ENCODE measurements at regions not wholly inside any gene's neighbourhood (a gene's known extent, or its start where the extent isn't known, plus 50 kb on each side); places are given as distances from the start of the nearest gene placed in this dataset.

GRCh38 chr10:78995987-78996791, 72.6 kb upstream of the ZMIZ1 start:
- H3K4me2 ChIP-seq: no peak overlapping the region
- no peaks in the 10 kb centered on the region for H3K9me2 ChIP-seq
- no peaks in the 10 kb centered on the region for H3K9me3 ChIP-seq
- H3K27ac ChIP-seq (ENCODE audit: low read depth in 2 of 2, low read length in 1 of 2): peak overlapping the region in 1 of 2 experiments; percentile 26; a peak in 1 of 4 replicates
- H3K27me3 ChIP-seq (ENCODE audit: insufficient read depth): no peaks in the 10 kb centered on the region
- H3K4me1 ChIP-seq (ENCODE audit: control insufficient read depth in 1 of 2, insufficient read depth in 2 of 2, low read depth in 1 of 2, low read length in 1 of 2): peaks cover 0 to 28% of the 10 kb centered on the region in 2 experiments; a peak in 1 of 4 replicates
- peak; percentile 76 for DNase-seq
- no peaks in the 10 kb centered on the region for H3F3A ChIP-seq (replicated peaks; ENCODE audit: insufficient read depth)
- H4K20me1 ChIP-seq (ENCODE audit: insufficient read depth): no peaks in the 10 kb centered on the region
- no peak overlapping the region for H2AFZ ChIP-seq (ENCODE audit: low read depth)
- no peaks in the 10 kb centered on the region for H3K36me3 ChIP-seq (replicated peaks in 1 of 2; ENCODE audit: control insufficient read depth in 1 of 2, insufficient read depth in 2 of 2, low read length in 1 of 2)
- TF ChIP-seq MEF2A (IDR thresholded peaks at IDR 0.05; ENCODE audit: borderline replicate concordance, low read depth): no peak
- TF ChIP-seq, protein P1, sequence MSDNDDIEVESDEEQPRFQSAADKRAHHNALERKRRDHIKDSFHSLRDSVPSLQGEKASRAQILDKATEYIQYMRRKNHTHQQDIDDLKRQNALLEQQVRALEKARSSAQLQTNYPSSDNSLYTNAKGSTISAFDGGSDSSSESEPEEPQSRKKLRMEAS (IDR thresholded peaks at IDR 0.05; ENCODE audit: low read depth): no peak
- no peak for TF ChIP-seq SMC3 (IDR thresholded peaks at IDR 0.05; ENCODE audit: low read depth, low read length)
- no peak for TF ChIP-seq ELF1 (IDR thresholded peaks at IDR 0.05)
- no peak for TF ChIP-seq GATA2 (CRISPR knock-in tag; IDR thresholded peaks at IDR 0.05)
- no peak for TF ChIP-seq RFX5 (IDR thresholded peaks at IDR 0.05; ENCODE audit: low read length)
- TF ChIP-seq USF2 (IDR thresholded peaks at IDR 0.05; ENCODE audit: borderline replicate concordance, low read depth, low read length): no peak
- no peak overlapping the region for H3K4me3 ChIP-seq (ENCODE audit: low read depth in 2 of 2, low read length in 1 of 2)
- H3K9ac ChIP-seq: no peak overlapping the region
- WGBS (ENCODE audit: low lambda C conversion rate): 87% methylated on average over 12 of the region's 14 CpGs
- CTCF ChIA-PET: interaction anchor here (0.6 kb wide), 1 partner anchor 967 kb away, joined by 3 read pairs; the partner anchor contains the start of gene POLR3A
- H3K79me2 ChIP-seq (ENCODE audit: insufficient read depth): no peaks in the 10 kb centered on the region
- POLR2A ChIA-PET: no interaction called here

DNA sequence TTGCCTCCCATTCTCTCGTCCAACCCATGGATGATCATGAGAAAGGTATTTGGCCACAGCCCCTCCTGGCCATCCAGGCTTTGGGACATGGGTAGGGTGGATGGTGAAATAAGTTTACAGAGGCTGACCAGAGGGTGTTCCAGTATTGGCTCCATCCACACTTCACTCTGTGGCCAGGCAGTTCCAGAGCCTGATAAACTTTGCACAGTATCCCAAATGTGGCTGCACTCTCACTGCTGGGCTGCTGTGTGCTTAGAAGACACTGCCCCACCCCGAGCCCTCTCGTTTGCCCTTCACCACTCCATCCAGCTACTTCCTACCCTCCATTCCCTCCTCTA, 72.0 kb upstream of the ZMIZ1 start:
- TF ChIP-seq PBX3 (IDR thresholded peaks at IDR 0.05) (no peak), RFX5 (IDR thresholded peaks at IDR 0.05; ENCODE audit: low read length) (no peak), SMC3 (IDR thresholded peaks at IDR 0.05; ENCODE audit: low read depth, low read length) (no peak), JUND (IDR thresholded peaks at IDR 0.05) (no peak), EZH2phosphoT487 (IDR thresholded peaks at IDR 0.05; ENCODE audit: borderline replicate concordance, low read depth) (no peak), SIN3A (IDR thresholded peaks at IDR 0.05; ENCODE audit: borderline replicate concordance, low read depth, low read length) (no peak), CHD2 (IDR thresholded peaks at IDR 0.05; ENCODE audit: low read length, partially characterized antibody) (no peak), MEF2A (IDR thresholded peaks at IDR 0.05; ENCODE audit: borderline replicate concordance, low read depth) (no peak), ZBTB33 (IDR thresholded peaks at IDR 0.05; ENCODE audit: borderline replicate concordance, low read depth) (no peak), TAF1 (IDR thresholded peaks at IDR 0.05; ENCODE audit: borderline replicate concordance, low read depth, low read length) (no peak), FOXM1 (IDR thresholded peaks at IDR 0.05; ENCODE audit: low read depth) (no peak), USF1 (IDR thresholded peaks at IDR 0.05; ENCODE audit: borderline replicate concordance, low read depth) (no peak), REST (IDR thresholded peaks at IDR 0.05; ENCODE audit: low read depth, low read length) (no peak)
- TF ChIP-seq, protein P1 (IDR thresholded peaks at IDR 0.05; ENCODE audit: low read depth): no peak
- Histone ChIP-seq H3K9me3 (no peaks in the 10 kb centered on the region), H3K36me3 (replicated peaks in 1 of 2; ENCODE audit: control insufficient read depth in 1 of 2, insufficient read depth in 2 of 2, low read length in 1 of 2) (no peaks in the 10 kb centered on the region), H4K20me1 (ENCODE audit: insufficient read depth) (no peaks in the 10 kb centered on the region), H3K4me1 (ENCODE audit: control insufficient read depth in 1 of 2, insufficient read depth in 2 of 2, low read depth in 1 of 2, low read length in 1 of 2) (peaks cover 0 to 28% of the 10 kb centered on the region in 2 experiments; a peak in 1 of 4 replicates), H3K4me3 (ENCODE audit: low read depth in 2 of 2, low read length in 1 of 2) (no peak overlapping the region), H3K4me2 (no peak overlapping the region), H3K27me3 (ENCODE audit: insufficient read depth) (no peaks in the 10 kb centered on the region), H3F3A (replicated peaks; ENCODE audit: insufficient read depth) (no peaks in the 10 kb centered on the region), H2AFZ (ENCODE audit: low read depth) (no peak overlapping the region), H3K79me2 (ENCODE audit: insufficient read depth) (no peaks in the 10 kb centered on the region), H3K9ac (no peak overlapping the region), H3K27ac (ENCODE audit: low read depth in 2 of 2, low read length in 1 of 2) (no peak overlapping the region), H3K9me2 (no peaks in the 10 kb centered on the region)
- ChIA-PET POLR2A (no interaction called here), CTCF (no interaction called here)
- WGBS (ENCODE audit: low lambda C conversion rate): 85% methylated on average over 2 of the region's 3 CpGs
- DNase-seq: no peak
